GM12878 (cell line): ENCODE measurements at regions not wholly inside any gene's neighbourhood (a gene's known extent, or its start where the extent isn't known, plus 50 kb on each side); places are given as distances from the start of the nearest gene placed in this dataset.

ENCODE experiments used
- ATAC-seq: fragments of 200-7000 bp; cut with Tn5 transposase; 3 replicates; pipeline ENCODE4 v1.9.1; 2020; ENCODE audit warnings: mild to moderate bottlenecking, moderate library complexity
- BruUV-seq: library from RNA; stranded (reverse); fragments of 400-500 nt; replicated peaks from 2 replicates; lab custom pipeline; 2021; lab: Mats Ljungman, UMichigan
- CTCF ChIA-PET: fragments of 300-600 bp; sonication (Branson Sonifier 250); formaldehyde crosslinking; extraction: SDS; loops from one replicate; lab custom pipeline; 2021; ENCODE audit warnings: inconsistent platforms; lab: Yijun Ruan, JAX
- POLR2A ChIA-PET: fragments of 350-600 bp; formaldehyde crosslinking; extraction: SDS; loops from one replicate; lab custom pipeline; 2021; ENCODE audit warnings: inconsistent platforms; lab: Charles Lee
- RAD21 ChIA-PET: fragments of 300-600 bp; sonication (Branson Sonifier 250); formaldehyde crosslinking; loops from one replicate; lab custom pipeline; 2023; ENCODE audit warnings: antibody characterized with exemption; ENCODE audit not compliant: unreplicated experiment; lab: Charles Lee
- SMC1A ChIA-PET: fragments of 300-600 bp; sonication (Branson Sonifier 250); formaldehyde crosslinking; loops from one replicate; lab custom pipeline; 2023; ENCODE audit not compliant: unreplicated experiment, uncharacterized antibody; lab: Charles Lee
- DNase-seq: peaks from one replicate; pipeline ENCODE4 v3.0.0-alpha.2; 2011; ENCODE audit warnings: low read depth, low spot score
- FAIRE-seq: peaks from 3 replicates; lab custom pipeline; 2011; peaks lifted over from hg19 to GRCh38; lab: Jason Lieb, UNC
- H2AFZ ChIP-seq: 2 replicates; pipeline ENCODE4 v1.6.0; 2011; ENCODE audit warnings: low read depth, low read length, control low read depth; ENCODE audit not compliant: control insufficient read depth
- H3K27ac ChIP-seq: 2 replicates; pipeline ENCODE4 v1.5.1; 2011; ENCODE audit warnings: control low read depth; ENCODE audit not compliant: control insufficient read depth, insufficient read depth
- H3K27me3 ChIP-seq, 2 experiments: replicated peaks in 1 of 2; 2 replicates each; pipeline versions ENCODE4 v1.6.0 to v1.6.1; 2011; ENCODE audit warnings: low read length in 1 of 2; ENCODE audit not compliant: control insufficient read depth in 2 of 2, insufficient read depth in 2 of 2
- H3K36me3 ChIP-seq, 2 experiments: 2 replicates each; pipeline ENCODE4 v1.5.1; 2011; ENCODE audit warnings: low read length in 1 of 2; ENCODE audit not compliant: control insufficient read depth in 2 of 2, insufficient read depth in 2 of 2
- H3K4me1 ChIP-seq: 2 replicates; pipeline ENCODE4 v1.6.1; 2011; ENCODE audit warnings: mild to moderate bottlenecking, low read length, moderate library complexity, mixed read lengths; ENCODE audit not compliant: control insufficient read depth, insufficient read depth
- H3K4me2 ChIP-seq: 2 replicates; pipeline ENCODE4 v1.6.0; 2011; ENCODE audit warnings: control low read depth; ENCODE audit not compliant: control insufficient read depth, insufficient read depth
- H3K4me3 ChIP-seq: fragments of 200-600 bp; sonication (generic); 2 replicates; pipeline ENCODE4 v1.5.1; 2016
- H3K79me2 ChIP-seq: 2 replicates; pipeline ENCODE4 v1.6.0; 2011; ENCODE audit warnings: low read length; ENCODE audit not compliant: control insufficient read depth, insufficient read depth
- H3K9ac ChIP-seq: 2 replicates; pipeline ENCODE4 v1.8.0; 2011; ENCODE audit warnings: low read length, control low read depth, mixed read lengths; ENCODE audit not compliant: control insufficient read depth, insufficient read depth
- H3K9me3 ChIP-seq: replicated peaks from 3 replicates; pipeline ENCODE4 v1.5.1; 2011; ENCODE audit warnings: mild to moderate bottlenecking, low read length; ENCODE audit not compliant: control insufficient read depth, insufficient read depth
- H4K20me1 ChIP-seq: 2 replicates; pipeline ENCODE4 v1.6.0; 2011; ENCODE audit not compliant: control insufficient read depth, insufficient read depth
- BMI1 ChIP-seq: fragments of 450-650 bp; IDR thresholded peaks from 2 replicates; pipeline ENCODE4 v1.6.1; 2016; ENCODE audit warnings: mild to moderate bottlenecking, moderate library complexity, borderline replicate concordance
- CHD1 ChIP-seq: IDR thresholded peaks from 2 replicates; pipeline ENCODE4 v1.6.1; 2012; ENCODE audit warnings: low read depth, low read length, improper control_type of control experiment
- PRDM15 ChIP-seq: fragments of 450-650 bp; formaldehyde crosslinking; IDR thresholded peaks from 2 replicates; pipeline ENCODE4 v1.4.0; 2020; ENCODE audit warnings: mild to moderate bottlenecking, moderate library complexity
- SMAD5 ChIP-seq: IDR thresholded peaks from 2 replicates; pipeline ENCODE4 v1.6.1; 2016; ENCODE audit warnings: antibody characterized with exemption, low read depth
- WGBS: methylation state at CpG from one replicate; pipeline ENCODE4 v1.1.6; 2016; ENCODE audit warnings: low lambda C conversion rate; ENCODE audit not compliant: insufficient replicate concordance, insufficient coverage; ENCODE audit errors: missing lambda C conversion rate; 5-methylcytosine and 5-hydroxymethylcytosine counted together
- in situ Hi-C: fragments of 300-500 bp; cut with MboI; formaldehyde crosslinking; loops from 9 replicates; pipeline ENCODE4 v1.14.3; 2018; ENCODE audit warnings: mixed read lengths
- intact Hi-C: fragments of 100-400 bp; cut with micrococcal nuclease; formaldehyde crosslinking; loops from one replicate; pipeline ENCODE4 v1.14.2; 2022; ENCODE audit not compliant: unreplicated experiment

GRCh38 chr4:110424144-110424543 is 51.8 kb upstream of the ENPEP start:
- no peak overlapping the region for H3K4me2 ChIP-seq
- intact Hi-C loops (no loop called here), in situ Hi-C loops (no loop called here)
- H3K36me3 ChIP-seq: no peaks in the 10 kb centered on the region
- H3K79me2 ChIP-seq: no peaks in the 10 kb centered on the region
- no peak for DNase-seq
- WGBS: 0% methylated on average over 2 of the region's 2 CpGs
- TF ChIP-seq CHD1: no peak
- no peak for TF ChIP-seq BMI1
- no peak overlapping the region for H3K9ac ChIP-seq
- H3K27ac ChIP-seq: no peak overlapping the region
- no peak overlapping the region for H2AFZ ChIP-seq
- H3K27me3 ChIP-seq: no peaks in the 10 kb centered on the region
- ATAC-seq: no peak
- no peak overlapping the region for H3K4me3 ChIP-seq
- RAD21 ChIA-PET: no interaction called here
- POLR2A ChIA-PET: no interaction called here
- no TSS peak for BruUV-seq
- SMC1A ChIA-PET: no interaction called here
- no peaks in the 10 kb centered on the region for H3K4me1 ChIP-seq
- H4K20me1 ChIP-seq: no peaks in the 10 kb centered on the region
- CTCF ChIA-PET: no interaction called here
- FAIRE-seq: no peak
- H3K9me3 ChIP-seq: no peaks in the 10 kb centered on the region

- ChIA-PET POLR2A (no interaction called here), SMC1A (no interaction called here), CTCF (no interaction called here), RAD21 (no interaction called here)
- no peaks in the 10 kb centered on the region for H3K79me2 ChIP-seq
- no peaks in the 10 kb centered on the region for H3K9me3 ChIP-seq
- H3K27me3 ChIP-seq: no peaks in the 10 kb centered on the region
- H4K20me1 ChIP-seq: no peaks in the 10 kb centered on the region
- no peak overlapping the region for H3K4me3 ChIP-seq
- no peak overlapping the region for H2AFZ ChIP-seq
- 38% methylated on average over 9 of the region's 15 CpGs for WGBS
- intact Hi-C loops: no loop called here
- in situ Hi-C loops: no loop called here
- BruUV-seq: no TSS peak
- H3K27ac ChIP-seq: no peak overlapping the region
- no peak for TF ChIP-seq SMAD5
- no peak for TF ChIP-seq PRDM15 (CRISPR knock-in tag)
- H3K4me1 ChIP-seq: no peaks in the 10 kb centered on the region
- no peak overlapping the region for H3K4me2 ChIP-seq
- DNase-seq (no peak), FAIRE-seq (no peak), ATAC-seq (no peak)
- no peak overlapping the region for H3K9ac ChIP-seq
- no peaks in the 10 kb centered on the region for H3K36me3 ChIP-seq
These were observed 57.3 kb upstream of the ENPEP start for GRCh38 chr4:110418641-110419040.
